ENCODE measurements at regions not wholly inside any gene's neighbourhood (a gene's known extent, or its start where the extent isn't known, plus 50 kb on each side); places are given as distances from the start of the nearest gene placed in this dataset.

DNA sequence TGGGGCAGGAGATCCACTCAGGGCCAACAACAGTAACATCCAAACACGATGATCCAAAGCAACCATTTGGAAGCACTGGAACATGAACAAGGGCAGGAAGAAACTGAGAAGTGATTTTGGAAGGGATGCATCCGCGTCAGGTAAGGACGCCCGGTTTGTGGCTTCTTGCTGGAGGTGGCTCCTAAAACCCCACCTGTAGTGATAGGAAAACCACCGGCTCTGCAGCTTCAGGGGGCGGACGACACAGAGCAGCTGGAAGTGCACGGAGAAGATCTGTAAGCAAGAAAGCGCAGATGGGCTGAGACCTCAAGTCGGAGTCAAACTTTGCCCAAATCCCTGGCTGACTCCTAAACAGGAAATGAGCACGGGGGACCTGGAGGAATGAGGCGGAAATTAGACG, 1066.1 kb downstream of the BRD1 start:
- DNase-seq: peak in 4 of 7 donors; percentile 2 to 29 (median 5)
- Histone ChIP-seq H3K4me1 (replicated peaks in 1 of 2) (no peaks in the 10 kb centered on the region), H3K27ac (no peak overlapping the region), H3K9me3 (replicated peaks in 1 of 3) (no peaks in the 10 kb centered on the region), H3K4me3 (no peak overlapping the region), H3K27me3 (no peaks in the 10 kb centered on the region), H3K36me3 (replicated peaks in 1 of 2) (no peaks in the 10 kb centered on the region)
- 85 to 90% (median 86%) methylated on average over 14 of the region's 14 CpGs for WGBS, 4 donors
- TF ChIP-seq CTCF (IDR thresholded peaks at IDR 0.05) (no peak), POLR2A (IDR thresholded peaks at IDR 0.05) (no peak)
- intact Hi-C loops (cut with DNase I): no loop called here

DNA sequence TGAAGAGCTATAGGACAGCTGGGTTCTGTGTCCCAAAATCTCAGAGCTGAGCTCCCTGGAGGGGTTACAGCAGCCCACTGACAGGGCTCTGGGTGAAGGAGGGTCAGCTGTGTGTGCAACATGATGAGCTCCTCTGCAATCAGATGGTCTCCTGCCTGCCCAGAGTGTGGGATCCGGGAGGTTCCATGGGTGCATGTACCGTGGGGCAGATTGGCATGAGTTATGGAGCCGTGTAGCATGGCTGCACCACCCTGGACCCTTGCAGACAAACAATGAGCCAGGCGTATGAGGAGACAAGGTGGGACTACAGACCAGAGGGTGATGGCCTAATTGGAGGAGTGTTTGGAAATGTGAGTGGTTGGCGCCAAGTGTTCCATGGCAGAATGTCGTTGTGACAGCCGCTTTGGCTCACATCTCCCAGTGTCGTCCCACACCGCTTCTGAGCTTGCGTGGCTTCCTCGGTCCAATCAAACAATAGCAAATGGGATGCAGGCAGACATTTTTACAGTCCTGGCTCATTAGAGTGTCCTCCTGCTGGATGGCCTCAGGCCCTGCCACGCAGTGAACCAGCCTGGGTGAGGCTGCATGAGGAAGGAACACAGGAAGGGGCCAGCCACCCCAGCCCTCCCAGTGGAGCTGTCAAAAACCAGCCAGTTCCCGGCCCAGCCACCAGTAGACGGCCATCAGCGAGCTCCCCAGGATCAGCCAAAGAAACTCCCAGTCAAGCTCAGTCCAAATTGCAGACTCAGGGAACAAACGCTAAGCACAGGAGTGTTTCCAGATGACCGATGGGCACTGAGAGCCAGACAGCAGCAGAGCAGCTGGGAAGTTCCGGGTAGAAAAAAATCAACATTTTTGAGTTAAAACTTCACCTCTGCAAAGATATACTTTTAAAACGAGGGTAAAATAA, 1066.9 kb downstream of the BRD1 start:
- Histone ChIP-seq H3K4me3 (no peak overlapping the region), H3K36me3 (replicated peaks in 1 of 2) (no peaks in the 10 kb centered on the region), H3K9me3 (replicated peaks in 1 of 3) (no peaks in the 10 kb centered on the region), H3K27me3 (no peaks in the 10 kb centered on the region), H3K4me1 (replicated peaks in 1 of 2) (no peaks in the 10 kb centered on the region), H3K27ac (no peak overlapping the region)
- TF ChIP-seq POLR2A (IDR thresholded peaks at IDR 0.05) (no peak), CTCF (IDR thresholded peaks at IDR 0.05) (no peak)
- WGBS, 4 donors: 80 to 90% (median 84%) methylated on average over 12 to 19 of the region's 19 CpGs
- peak in 6 of 7 donors; percentile 0 to 23 (median 4) for DNase-seq
- intact Hi-C loops (cut with DNase I): no loop called here

GRCh38 chr22:48758881-48759875, 1068.5 kb downstream of the BRD1 start:
- DNase-seq: peak in 6 of 7 donors; percentile 1 to 27 (median 4)
- intact Hi-C loops (cut with DNase I): no loop called here
- H3K27me3 ChIP-seq: no peaks in the 10 kb centered on the region

More at GRCh38 chr22:48758881-48759875, 1068.5 kb downstream of the BRD1 start:
- Histone ChIP-seq H3K27ac (no peak overlapping the region), H3K4me1 (replicated peaks in 1 of 2) (no peaks in the 10 kb centered on the region), H3K36me3 (replicated peaks in 1 of 2) (no peaks in the 10 kb centered on the region), H3K4me3 (no peak overlapping the region), H3K9me3 (replicated peaks in 1 of 3) (no peaks in the 10 kb centered on the region)
- 79 to 86% (median 83%) methylated on average over 17 to 22 of the region's 22 CpGs for WGBS, 4 donors
- no peak for TF ChIP-seq CTCF (IDR thresholded peaks at IDR 0.05)
- no peak for TF ChIP-seq POLR2A (IDR thresholded peaks at IDR 0.05)

All from adrenal gland (tissue), 9 donors.